DND-41 (cell line): ENCODE measurements at regions not wholly inside any gene's neighbourhood (a gene's known extent, or its start where the extent isn't known, plus 50 kb on each side); places are given as distances from the start of the nearest gene placed in this dataset.

Experiments used
- EZH2 ChIP-seq: IDR thresholded peaks from 3 replicates; pipeline ENCODE4 v1.6.1; 2012; ENCODE audit warnings: borderline replicate concordance, low read depth, mild to moderate bottlenecking, moderate library complexity, low read length, inconsistent platforms; ENCODE audit not compliant: severe bottlenecking
- TF ChIP-seq, protein P1 (sequence below): IDR thresholded peaks from 2 replicates; pipeline ENCODE4 v1.5.1; 2012; ENCODE audit warnings: borderline replicate concordance, low read length, moderate library complexity, mild to moderate bottlenecking; ENCODE audit not compliant: poor library complexity, severe bottlenecking; ENCODE audit errors: extremely low read depth

DNA sequence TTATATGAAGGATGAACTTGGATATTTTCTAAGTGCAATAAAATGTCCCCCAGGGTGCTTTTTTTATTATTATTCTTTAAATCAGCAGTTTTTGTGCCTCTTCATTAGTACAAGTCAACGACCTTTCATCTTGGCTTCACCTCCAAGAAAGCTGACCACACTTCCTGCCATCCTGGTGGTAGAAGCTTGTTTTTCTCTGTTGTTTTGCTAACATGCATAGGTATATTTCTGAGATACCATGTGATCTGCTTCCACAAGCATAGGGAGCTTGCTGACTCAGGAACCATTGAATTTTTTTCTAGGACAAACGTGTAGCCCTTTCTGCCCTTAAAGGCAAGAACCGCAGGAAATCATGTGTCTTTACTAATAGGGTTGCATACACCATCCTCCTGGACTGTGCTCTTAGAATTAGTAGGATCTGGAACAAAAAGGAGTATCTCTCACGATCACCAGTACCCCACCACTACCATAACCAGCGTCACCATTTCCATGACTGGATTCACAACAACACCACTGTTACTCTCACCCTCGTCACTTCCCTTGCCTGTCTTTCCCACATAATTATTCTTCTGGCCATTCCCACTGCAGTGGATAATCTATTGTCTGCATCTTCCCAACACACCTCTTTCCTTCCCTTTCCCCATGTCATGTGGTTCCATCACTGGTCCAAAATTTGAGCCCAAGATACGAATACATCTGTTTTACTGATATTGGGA is 207.1 kb downstream of the MAFB start:
- no peak for TF ChIP-seq EZH2
- TF ChIP-seq, protein P1, sequence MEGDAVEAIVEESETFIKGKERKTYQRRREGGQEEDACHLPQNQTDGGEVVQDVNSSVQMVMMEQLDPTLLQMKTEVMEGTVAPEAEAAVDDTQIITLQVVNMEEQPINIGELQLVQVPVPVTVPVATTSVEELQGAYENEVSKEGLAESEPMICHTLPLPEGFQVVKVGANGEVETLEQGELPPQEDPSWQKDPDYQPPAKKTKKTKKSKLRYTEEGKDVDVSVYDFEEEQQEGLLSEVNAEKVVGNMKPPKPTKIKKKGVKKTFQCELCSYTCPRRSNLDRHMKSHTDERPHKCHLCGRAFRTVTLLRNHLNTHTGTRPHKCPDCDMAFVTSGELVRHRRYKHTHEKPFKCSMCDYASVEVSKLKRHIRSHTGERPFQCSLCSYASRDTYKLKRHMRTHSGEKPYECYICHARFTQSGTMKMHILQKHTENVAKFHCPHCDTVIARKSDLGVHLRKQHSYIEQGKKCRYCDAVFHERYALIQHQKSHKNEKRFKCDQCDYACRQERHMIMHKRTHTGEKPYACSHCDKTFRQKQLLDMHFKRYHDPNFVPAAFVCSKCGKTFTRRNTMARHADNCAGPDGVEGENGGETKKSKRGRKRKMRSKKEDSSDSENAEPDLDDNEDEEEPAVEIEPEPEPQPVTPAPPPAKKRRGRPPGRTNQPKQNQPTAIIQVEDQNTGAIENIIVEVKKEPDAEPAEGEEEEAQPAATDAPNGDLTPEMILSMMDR: no peak
